Stimulated activated naive CD8-positive, alpha-beta T cell treated with anti-CD3 and anti-CD28 coated beads, Interleukin-15, Interleukin-2, amounts not matched to agents 100 U/mL and 50 U/mL, for 24 hours (primary cell): ENCODE measurements at regions not wholly inside any gene's neighbourhood (a gene's known extent, or its start where the extent isn't known, plus 50 kb on each side); places are given as distances from the start of the nearest gene placed in this dataset.
"Not testable (repeated sequence)": the region's sequence is repeated elsewhere in the genome, so short reads cannot be mapped to it uniquely, and the experiment has no call there.

Experiments used
- ATAC-seq: fragments of 150-1000 bp; cut with Tn5 transposase; one replicate; pipeline ENCODE4 v1.10.0; 2021
- DNase-seq: peaks from one replicate; pipeline ENCODE4 v3.0.0; 2021

DNA sequence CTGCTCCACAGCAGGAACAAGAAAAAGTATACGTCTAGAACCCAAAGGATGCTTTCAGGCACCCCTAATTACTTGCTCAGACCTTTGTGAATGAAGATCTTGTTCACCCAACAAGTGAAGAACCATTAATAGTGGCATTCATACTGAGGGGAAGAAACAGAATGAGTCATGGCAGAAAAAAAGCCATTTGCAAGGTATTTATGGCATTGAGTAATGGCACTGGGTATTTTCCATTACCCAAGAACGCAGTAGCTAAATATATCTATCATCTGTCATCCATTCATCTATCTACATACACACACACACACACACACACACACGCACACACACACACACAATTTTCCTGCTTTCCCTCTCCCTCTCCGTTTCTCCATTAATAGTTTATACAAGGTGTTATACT, 56.4 kb upstream of the XIRP2 start:
- DNase-seq, result no peak
- no peak for ATAC-seq

DNA sequence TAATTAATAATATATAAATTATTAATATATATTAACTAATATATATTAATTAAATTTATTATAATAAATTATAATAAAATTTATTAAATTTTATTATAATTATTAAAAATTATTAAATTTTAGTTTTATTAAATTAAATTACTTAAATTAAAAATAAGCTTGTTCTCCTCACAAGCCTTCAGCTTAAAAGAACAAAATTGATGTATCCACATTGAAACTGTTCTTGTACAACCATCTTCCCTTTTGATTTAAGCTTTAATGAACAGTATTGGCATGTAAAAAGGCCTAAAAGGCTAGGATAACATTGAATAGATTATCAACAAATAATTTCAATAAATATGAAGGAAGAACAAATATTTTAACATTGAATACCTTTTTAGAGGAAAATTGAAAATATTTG, 62.4 kb upstream of the XIRP2 start:
- no peak for ATAC-seq
- DNase-seq, result no peak

DNA sequence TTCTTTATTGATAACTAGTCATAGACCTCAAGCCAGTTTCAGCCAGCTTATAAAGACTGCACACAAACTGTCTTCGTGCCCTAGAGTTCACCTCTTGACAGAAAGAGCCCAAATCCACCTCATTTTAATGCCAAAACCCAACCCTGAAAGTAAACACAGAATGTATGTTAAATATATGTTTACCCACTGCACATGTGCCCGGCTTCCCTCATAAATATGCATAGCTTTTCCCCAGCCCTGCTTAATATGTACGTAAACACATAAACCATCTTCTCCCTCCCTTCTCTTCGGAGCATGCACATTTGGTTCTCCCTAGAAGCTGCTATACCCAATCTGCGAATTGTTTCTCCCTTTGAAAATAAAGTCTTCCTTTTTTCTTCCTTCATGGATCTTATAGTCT, 73.9 kb upstream of the XIRP2 start:
- ATAC-seq, result no peak

DNA sequence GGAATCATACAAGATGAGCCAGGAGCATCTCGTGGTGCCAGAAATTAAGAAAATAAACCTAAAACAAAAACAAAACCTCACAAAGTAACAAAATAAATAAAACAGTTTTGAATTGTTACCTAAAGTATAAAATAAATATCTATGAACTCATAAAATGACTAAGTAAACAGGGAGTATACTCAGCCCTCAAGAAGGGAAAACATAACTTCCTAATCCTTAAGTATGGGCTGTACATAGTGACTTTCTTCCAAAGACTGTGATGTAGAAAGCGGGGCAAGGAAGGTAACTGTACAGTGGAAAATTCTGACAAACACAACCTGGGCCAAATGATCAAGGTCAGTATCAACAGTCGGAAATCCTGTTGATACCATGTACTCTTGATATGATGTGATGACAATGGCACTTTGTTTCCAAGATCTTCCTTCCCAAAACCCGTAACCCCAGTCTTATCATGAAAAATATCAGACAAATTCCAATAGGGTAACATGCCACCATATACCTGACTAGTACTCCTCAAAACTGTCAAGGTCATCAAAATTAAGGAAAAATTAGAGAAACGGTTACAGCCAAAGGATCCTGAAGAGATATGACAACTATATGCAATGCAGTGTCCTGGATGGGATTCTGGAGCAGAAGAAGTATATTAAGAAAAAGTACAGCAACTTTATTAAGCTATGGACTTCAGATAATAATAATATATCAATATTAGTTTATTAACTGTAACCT, 76.0 kb upstream of the XIRP2 start:
- DNase-seq, result no peak
- ATAC-seq, result peak; percentile 32

More for the DNA sequence above, 73.9 kb upstream of the XIRP2 start:
- DNase-seq, result no peak

DNA sequence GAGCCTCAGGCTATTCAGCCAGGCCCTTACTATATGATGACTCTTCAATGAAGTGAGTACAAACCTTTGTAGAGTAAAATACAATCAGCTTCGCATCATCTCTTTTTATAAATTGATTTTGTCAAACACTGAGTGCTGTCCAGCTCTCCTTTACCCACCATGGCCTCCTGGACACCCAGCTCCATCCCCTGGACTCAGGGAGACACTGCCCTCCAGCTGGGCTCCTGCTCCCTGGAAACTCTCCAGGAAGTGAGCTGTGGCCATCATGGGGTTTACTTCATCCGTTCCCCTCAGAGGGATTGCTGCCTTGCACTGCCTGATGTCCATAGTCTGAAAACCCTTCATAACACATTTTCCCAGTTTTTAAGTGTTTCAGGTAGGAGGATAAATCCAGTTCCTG, 82.5 kb upstream of the XIRP2 start:
- no peak for ATAC-seq
- DNase-seq, result no peak

DNA sequence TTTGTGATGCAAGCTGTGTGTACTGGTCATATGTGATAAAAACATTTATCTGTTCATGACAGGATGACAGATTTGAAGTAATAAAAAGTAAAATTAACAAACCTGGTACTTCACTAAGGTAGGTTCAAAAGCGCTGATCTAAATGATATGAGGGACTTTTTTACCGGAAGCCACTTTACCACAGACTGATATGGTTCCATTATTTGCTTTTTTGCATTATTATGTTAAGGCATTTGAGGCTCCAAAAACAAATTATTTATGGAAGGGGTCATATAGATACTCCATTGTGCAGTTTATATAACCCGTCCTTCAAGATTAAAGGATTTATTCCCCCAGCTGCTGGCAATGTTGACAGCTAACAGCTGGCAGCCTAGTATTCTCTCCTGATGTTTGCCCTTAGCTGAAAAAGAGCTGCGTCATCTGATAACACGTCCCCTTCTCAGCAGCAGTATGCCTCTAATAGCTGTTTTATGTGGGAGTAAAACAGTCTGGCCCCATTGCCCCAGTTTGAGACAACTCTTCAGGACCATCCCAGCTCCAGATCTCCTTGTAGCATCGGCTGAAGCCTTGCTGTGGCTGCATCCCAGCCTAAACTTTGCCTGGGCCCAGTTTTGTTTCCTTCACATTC, 84.8 kb upstream of the XIRP2 start:
- ATAC-seq (no peak), DNase-seq (no peak)

DNA sequence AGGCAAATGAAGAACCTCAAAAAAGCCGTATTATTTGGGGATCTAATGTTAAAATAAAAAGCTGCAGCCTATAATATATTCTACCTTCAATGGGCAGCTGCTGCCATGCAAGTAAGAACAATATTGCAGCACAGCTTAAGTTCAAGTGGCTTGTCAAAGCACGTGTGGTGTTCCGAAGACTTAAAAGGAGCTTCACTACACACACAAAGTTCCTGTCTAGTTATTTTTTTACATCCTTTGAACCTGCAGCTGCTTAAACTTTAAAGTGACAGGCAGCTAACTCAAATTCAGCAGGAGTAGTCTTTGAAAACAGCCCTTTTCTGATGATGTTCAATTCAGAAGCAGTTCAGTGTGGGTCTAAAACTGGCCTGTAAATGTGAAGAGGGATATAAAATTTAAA, 85.8 kb upstream of the XIRP2 start:
- ATAC-seq, result no peak
- DNase-seq, result no peak

DNA sequence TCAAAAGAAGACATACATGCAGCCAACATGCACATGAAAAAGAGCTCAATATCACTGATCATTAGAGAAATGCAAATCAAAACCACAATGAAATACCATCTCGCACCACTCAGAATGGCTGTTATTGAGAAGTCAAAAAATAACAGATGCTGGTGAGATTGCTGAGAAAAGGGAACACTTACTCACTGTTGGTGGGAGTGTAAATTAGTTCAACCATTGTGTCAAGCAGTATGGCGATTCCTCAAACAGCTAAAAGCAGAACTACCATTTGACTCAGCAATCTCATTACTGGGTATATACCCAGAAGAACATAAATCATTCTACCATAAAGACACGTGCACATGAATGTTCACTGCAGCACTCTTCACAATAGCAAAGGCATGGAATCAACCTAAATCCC, 95.5 kb upstream of the XIRP2 start:
- no peak for ATAC-seq
- DNase-seq, result no peak

DNA sequence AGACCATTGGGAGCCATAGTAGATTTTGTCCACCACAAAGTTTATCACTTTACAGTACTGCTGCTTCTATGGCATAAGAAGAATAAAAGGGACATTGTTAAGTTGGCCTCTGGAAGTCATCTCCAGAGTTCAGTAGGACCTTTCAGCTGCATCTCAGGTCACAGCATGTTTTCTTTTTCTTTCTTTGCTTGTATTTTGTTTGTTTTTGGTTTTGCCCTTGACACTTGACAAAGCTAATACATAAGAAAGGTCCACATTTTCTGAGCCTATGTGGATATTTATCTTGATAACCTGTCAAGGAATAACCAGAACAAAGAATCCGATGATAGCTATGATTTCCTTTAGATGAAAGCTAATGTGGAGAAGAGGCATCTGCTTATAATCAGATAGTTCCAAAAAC, 101.6 kb upstream of the XIRP2 start:
- ATAC-seq (no peak), DNase-seq (no peak)

DNA sequence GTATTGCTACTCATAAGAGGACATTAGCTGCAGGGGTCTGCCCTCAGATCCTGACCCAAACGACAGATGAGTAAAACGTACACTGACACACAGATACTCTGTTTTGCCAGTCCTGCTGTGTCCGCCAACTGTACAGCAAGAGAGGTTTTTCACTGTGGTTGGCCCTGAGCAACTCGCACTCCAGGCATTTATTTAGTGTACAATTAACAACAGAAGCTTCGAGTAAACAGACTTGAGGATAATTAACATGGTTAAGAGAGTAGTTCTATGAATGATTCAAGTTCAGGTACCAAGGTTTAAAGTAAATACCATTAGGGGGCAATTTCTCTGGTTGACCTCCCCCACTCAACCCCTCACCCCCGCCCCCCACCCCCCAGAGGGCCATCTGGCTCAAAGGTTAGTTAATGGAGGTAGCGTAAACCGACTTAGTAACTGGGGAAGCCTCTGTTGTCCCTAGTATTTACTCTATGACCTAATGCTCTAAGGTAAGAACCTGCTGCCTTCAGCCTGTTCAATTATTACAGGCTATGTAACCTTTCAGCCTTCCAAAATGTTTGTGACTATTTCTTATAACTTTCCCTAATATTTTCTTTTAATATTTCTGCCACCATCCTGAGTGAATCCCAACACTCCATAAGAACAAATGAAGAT, 103.9 kb upstream of the XIRP2 start:
- DNase-seq (no peak), ATAC-seq (no peak)

DNA sequence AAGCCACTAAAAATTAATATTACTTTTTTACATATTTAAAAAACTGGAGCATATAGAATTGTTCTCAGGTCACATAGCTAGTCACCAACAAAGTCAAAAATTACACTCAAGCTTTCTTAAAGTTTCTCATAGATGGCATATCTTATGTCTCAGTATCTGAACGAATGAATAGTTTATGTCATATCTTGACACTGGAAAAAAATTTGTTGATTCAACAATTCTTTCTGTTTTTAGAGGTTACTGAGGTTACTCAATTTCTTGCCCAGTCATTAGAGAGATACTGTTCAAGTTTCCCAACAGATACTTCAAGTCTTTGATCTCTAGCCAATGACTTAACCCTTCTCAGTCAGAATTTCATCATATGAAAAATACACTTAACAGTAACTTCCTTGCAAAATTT, 113.1 kb upstream of the XIRP2 start:
- no peak for DNase-seq
- ATAC-seq, result no peak

DNA sequence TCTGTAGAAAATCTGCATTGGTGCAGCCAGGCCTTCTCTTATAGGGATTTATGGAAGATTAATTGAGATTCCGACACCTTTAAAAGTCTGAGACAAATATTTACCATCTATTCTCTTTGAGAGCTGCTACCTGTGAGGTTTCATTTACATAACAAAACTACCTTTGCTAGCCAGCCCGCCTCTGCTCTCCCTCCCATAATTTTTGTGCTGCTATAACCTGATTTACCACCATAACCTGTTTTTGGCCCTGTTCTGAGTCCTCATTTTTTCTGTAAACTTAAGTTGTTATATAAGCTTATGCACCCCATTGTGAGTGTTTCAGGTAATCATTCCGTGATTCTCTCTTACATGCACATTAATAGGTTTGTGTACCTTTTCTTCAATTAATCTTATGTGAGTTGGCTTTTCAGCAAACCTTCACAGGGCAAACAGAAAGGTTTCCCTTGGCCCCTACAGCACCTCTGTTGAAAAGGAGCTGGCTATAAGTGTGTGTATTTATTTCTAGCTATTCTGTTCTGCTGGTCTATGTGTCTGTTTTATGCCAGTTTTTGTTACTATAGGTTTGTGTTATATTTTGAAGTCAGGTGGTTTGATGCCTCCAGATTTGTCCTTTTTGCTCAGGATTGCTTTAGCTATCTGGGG, 114.9 kb upstream of the XIRP2 start:
- no peak for DNase-seq
- ATAC-seq, result no peak

DNA sequence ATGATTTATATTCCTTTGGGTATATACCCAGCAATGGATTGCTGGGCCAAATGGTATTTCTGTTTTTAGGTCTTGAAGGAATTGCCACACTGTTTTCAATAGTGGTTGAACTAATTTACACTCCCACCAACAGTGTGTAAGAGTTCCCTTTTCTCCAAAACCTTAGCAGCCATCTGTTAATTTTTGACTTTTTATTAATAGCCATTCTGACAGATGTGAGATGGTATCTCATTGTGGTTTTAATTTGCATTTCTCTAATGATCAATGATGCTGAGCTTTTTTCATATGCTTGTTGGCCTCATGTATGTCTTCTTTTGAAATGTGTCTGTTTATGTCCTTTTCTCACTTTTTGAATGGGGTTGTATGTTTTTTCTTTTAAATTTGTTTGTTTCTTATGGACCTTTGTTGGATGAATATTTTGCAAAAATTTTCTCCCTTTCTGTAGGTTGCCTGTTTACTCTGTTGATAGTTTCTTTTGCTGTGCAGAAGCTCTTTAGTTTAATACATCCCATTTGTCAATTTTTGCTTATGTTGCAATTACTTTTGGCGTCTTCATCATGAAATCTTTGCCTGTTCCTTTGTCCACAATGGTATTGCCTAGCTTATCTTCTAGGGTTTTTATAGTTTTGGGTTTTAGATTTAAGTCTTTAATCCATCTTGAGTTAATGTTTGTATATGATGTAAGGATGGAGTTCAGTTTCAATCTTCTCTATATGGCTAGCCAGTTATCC, 119.7 kb upstream of the XIRP2 start:
- no peak for ATAC-seq

DNA sequence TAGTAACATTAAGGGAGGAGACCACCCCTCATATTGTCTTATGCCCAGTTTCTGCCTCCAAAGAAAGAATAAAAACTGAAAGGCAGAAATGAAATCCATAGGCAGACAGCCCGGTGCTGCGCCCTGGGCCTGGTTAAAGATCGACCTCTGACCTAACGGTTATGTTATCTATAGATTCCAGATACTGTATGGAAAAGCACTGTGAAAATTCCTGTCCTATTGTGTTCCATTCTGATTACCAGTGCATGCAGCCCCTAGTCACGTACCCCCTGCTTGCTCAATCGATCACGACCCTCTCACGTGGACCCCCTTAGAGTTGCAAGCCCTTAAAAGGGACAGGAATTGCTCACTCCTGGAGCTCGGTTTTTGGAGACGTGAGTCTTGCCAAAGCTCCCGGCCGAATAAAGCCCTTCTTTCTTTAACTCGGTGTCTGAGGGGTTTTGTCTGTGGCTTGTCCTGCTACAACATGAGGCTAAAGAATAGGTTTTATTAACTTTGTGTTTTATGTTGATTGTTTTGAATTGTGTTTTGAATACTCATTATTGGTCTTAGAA, 121.4 kb upstream of the XIRP2 start:
- ATAC-seq, DNase-seq: not testable (repeated sequence)

More for the DNA sequence above, 119.7 kb upstream of the XIRP2 start:
- DNase-seq, result no peak

DNA sequence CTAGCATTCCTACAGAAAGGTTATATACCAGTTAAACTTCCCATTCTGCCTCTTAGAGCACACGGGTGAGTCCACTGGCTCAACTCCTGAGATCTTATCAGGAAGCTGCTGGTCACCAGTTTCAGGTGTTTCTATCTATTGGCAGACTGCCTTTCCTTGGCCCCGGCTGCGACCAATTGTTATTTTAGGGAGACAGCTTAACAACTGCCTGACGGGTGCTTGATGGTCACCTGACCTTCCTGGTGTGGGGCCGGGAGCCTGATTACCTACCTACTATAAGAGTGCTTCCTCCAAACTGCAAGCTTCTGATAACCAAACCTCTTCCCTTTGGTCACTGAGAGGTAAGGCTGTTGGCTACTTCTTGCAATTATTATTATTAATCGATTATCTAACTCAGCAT, 122.1 kb upstream of the XIRP2 start:
- no peak for DNase-seq
- ATAC-seq, result no peak

DNA sequence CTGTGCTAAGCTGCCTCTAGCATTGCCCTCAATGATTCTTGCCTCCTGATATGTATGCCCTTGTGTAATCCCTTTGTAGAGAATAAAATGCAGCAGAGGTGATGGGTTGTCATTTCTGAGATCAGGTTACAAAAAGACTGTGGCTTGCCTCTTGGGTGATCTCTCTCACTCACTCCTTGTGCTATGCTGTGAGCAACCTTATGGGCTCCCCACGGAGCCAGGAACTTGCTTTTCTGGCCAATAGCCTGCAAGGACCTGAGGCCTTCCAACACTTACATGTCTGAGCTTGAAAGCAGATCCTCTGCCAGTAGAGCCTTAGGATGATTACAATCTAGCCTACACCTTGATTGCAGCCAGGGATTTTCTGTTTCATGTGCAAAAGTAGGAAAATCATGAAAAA, 123.1 kb upstream of the XIRP2 start:
- ATAC-seq, result no peak

DNA sequence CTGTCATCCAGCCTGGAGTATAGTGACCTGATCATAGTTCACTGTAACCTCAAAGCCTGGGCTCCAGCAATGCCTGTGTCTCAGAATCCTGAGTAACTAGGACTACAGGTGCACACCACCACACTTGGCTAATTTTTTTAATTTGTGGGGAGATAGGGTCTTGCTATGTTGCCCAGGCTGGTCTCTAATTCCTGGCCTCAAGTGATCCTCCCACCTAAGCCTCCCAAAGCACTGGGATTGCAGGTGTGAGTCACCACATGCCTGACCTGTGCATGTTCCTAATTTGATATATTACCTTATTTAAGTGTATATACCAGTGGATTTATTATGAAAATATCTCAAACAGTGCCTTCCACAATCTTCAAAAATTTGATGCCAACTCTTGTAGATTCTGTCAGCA, 123.6 kb upstream of the XIRP2 start:
- ATAC-seq (no peak), DNase-seq (no peak)

More for the DNA sequence above, 123.1 kb upstream of the XIRP2 start:
- DNase-seq, result no peak

DNA sequence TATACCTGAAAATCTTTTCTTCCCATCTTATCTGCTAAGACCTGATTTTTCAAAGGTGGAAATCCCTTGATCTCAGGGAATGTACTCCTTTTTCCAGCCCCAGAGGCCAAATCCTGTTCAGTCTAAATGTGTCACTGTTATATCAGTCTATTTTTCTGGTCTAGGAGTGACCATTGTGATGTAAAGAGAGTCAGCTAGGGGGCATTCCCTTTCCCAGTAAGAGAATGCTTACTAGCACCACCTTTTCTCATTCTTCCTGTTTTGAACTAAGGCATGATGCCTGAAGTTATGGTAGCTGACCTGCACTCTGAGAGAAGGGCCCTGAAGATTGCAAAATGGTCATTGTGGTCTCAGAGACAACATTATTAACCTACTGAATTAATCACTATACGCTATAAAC, 124.1 kb upstream of the XIRP2 start:
- no peak for DNase-seq
- no peak for ATAC-seq

DNA sequence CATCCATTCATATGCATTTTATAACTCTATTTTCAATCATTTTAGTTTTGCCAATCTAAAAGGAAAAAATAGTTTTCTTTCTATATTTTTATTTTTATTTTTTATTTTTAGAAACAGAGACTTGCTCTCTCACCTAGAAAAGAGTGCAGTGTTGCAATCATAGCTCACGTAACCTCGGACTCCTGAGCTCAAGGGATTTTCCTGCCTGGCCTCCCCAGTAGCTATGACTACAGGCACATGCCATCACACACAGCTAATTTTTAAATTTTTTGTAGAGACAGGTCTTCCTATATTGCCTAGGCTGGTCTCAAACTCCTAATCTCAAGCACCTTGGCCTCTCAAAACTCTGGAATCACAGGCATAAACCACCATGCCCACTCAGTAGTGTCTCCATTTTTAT, 125.5 kb upstream of the XIRP2 start:
- no peak for ATAC-seq
- DNase-seq, result no peak

DNA sequence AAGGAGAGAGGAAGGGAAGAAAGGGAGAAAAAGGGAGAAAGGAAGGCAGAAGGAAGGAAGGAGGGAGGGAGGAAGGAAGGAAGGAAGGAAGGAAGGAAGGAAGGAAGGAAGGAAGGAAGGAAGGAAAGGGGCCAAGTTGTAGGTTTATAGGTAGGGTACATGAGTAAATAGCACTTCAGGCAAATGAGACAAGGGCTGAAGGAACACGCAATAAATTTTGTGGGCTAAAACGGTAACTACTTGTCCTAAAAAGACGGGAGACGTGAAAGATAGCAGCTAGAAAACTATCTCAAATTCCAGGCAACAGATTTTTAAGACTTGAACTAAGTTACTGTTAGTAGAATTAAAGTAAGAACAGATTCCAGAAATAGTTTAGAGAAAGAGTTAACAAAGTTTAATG, 129.3 kb upstream of the XIRP2 start:
- ATAC-seq (no peak), DNase-seq (no peak)

DNA sequence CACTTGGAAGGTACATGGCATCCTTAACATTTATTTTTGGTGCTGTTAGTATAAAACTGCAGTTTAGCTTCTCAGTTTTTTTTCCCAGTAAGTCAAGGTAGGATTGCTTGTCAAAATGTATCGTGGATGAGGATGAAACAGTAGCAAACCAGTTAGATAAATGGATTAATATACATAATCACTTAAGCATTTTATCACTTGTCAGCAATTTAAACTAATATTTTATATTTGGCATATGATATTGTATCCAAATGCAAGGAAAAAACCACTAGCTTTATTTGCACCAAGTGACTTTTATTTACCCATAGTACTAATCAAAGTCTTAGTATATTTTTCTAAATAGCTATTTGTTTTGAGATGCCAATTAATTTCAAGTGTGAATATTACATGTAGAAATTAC, 137.7 kb upstream of the XIRP2 start:
- no peak for ATAC-seq
- no peak for DNase-seq

DNA sequence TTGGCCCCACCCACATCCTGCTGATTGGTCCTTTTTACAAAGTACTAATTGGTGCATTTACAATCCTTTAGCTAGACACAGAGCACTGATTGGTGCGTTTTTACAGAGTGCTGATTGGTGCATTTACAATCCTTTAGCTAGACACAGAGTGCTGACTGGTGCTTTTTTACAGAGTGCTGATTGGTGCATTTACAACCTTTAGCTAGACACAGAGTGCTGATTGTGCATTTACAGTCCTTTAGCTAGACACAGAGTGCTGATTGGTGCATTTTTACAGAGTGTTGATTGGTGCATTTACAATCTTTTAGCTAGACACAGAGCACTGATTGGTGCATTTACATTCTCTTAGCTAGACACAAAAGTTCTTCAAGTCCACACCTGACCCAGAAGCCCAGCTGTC, 144.2 kb upstream of the XIRP2 start:
- not testable (repeated sequence) for ATAC-seq

More for the DNA sequence above, 144.2 kb upstream of the XIRP2 start:
- DNase-seq, result not testable (repeated sequence)
